Hepatocyte (in vitro differentiated cells): ENCODE measurements at regions not wholly inside any gene's neighbourhood (a gene's known extent, or its start where the extent isn't known, plus 50 kb on each side); places are given as distances from the start of the nearest gene placed in this dataset.

Experiments used
- EZH2 ChIP-seq: fragments of 200-600 bp; sonication (generic); IDR thresholded peaks from 2 replicates; pipeline ENCODE4 v1.6.1; 2016; ENCODE audit warnings: antibody characterized with exemption, mild to moderate bottlenecking, borderline replicate concordance
- EZH2phosphoT487 ChIP-seq: fragments of 200-600 bp; sonication (generic); IDR thresholded peaks from one replicate; pipeline ENCODE4 v1.6.1; 2018; ENCODE audit warnings: antibody characterized with exemption, mild to moderate bottlenecking, low read depth, moderate library complexity; ENCODE audit not compliant: unreplicated experiment, severe bottlenecking
- TF ChIP-seq, protein P1 (sequence below): fragments of 200-600 bp; sonication (generic); IDR thresholded peaks from 2 replicates; pipeline ENCODE4 v1.5.1; 2016; ENCODE audit warnings: antibody characterized with exemption, mild to moderate bottlenecking; ENCODE audit not compliant: poor library complexity

GRCh38 chr6:126227833-126228702, 111.8 kb upstream of the CENPW start:
- TF ChIP-seq EZH2phosphoT487 (no peak), EZH2 (no peak)
- TF ChIP-seq, protein P1, sequence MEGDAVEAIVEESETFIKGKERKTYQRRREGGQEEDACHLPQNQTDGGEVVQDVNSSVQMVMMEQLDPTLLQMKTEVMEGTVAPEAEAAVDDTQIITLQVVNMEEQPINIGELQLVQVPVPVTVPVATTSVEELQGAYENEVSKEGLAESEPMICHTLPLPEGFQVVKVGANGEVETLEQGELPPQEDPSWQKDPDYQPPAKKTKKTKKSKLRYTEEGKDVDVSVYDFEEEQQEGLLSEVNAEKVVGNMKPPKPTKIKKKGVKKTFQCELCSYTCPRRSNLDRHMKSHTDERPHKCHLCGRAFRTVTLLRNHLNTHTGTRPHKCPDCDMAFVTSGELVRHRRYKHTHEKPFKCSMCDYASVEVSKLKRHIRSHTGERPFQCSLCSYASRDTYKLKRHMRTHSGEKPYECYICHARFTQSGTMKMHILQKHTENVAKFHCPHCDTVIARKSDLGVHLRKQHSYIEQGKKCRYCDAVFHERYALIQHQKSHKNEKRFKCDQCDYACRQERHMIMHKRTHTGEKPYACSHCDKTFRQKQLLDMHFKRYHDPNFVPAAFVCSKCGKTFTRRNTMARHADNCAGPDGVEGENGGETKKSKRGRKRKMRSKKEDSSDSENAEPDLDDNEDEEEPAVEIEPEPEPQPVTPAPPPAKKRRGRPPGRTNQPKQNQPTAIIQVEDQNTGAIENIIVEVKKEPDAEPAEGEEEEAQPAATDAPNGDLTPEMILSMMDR, result no peak
